ENCODE measurements at regions not wholly inside any gene's neighbourhood (a gene's known extent, or its start where the extent isn't known, plus 50 kb on each side); places are given as distances from the start of the nearest gene placed in this dataset.

DNA sequence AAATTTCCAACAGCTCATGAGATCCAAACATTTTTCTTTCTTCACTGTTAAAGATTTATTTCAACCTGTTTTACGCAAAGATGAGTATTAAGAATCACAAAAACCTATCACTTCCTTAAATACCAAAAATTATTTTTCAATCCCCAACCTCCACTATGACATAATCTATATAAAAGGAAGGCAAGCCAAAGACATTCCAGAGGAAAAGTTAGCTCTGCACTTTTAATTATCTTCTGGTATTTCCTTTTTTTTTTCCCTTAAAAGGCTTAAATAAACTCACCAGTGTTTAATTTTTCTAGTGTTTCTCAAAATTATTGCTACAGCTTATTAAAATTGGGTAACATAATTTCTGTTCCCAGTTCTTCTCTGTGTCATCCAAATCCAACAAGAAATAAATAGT, 75.9 kb downstream of the BMP4 start:
- Histone ChIP-seq H3K4me3 (ENCODE audit: low read length) (no peak overlapping the region), H3K9ac (ENCODE audit: low read depth, low read length) (no peak overlapping the region), H3K4me2 (ENCODE audit: low read length) (peak overlapping the region; percentile 6), H3K4me1 (ENCODE audit: control insufficient read depth, insufficient read depth, low read length) (peaks cover 14% of the 10 kb centered on the region), H3K36me3 (ENCODE audit: insufficient read depth, low read length) (no peaks in the 10 kb centered on the region), H3K9me3 (replicated peaks; ENCODE audit: low read length) (no peaks in the 10 kb centered on the region), H3K27me3 (ENCODE audit: control insufficient read depth, insufficient read depth, low read length) (no peaks in the 10 kb centered on the region)

DNA sequence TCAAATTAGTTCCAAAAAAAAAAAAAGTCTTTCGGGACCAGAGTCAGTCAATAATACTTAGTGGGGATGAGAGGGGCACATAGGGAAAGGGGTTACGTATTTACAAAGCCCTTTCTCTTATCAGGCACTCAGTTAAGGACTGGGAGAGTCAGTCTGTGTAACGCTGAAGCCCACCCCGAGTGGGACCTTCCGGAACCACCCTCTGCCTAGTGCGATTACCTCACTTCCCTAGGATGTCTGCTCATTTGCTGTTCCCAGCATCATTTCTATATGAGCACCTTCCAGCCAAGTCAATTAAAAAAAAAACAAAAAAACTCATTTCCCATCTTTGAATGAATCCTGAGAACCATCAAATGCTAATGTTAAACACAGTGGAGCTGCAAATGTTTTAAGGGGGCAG, 76.9 kb downstream of the BMP4 start:
- Histone ChIP-seq H3K9me3 (replicated peaks; ENCODE audit: low read length) (no peaks in the 10 kb centered on the region), H3K9ac (ENCODE audit: low read depth, low read length) (no peak overlapping the region), H3K4me1 (ENCODE audit: control insufficient read depth, insufficient read depth, low read length) (peaks cover 18% of the 10 kb centered on the region), H3K36me3 (ENCODE audit: insufficient read depth, low read length) (no peaks in the 10 kb centered on the region), H3K27me3 (ENCODE audit: control insufficient read depth, insufficient read depth, low read length) (no peaks in the 10 kb centered on the region), H3K4me2 (ENCODE audit: low read length) (no peak overlapping the region), H3K4me3 (ENCODE audit: low read length) (no peak overlapping the region)

DNA sequence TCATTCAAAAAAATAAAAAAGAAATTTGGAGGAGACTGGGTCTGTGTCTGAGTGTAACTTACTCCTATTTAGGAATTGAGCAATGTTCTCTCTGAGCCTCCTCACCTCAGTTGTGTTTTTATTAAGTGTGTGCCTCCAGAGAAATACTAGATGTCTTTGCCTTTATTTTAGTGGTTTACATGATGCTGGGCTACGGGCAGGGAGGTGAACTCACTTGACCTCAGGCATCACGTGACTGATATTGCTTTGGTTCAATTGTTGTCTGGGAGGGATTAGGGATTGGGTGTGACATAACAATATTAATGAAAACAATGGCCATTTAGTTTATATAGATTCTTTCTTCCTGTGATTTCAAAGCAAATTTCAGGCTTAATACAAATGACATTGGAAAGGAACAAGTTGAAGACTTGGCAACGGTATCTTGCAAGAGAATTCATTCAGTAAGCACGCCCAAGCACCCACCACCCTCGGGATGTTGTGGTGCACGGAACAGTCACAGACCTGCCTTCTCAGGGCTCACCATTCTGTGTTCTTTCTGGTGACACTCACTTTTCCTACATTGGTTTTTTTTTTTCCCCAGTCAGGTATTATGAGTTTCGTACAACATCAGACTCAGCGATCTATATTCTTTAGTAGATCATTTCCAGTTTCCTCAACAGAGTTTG, 77.5 kb downstream of the BMP4 start:
- no peaks in the 10 kb centered on the region for H3K36me3 ChIP-seq (ENCODE audit: insufficient read depth, low read length)
- no peak overlapping the region for H3K4me3 ChIP-seq (ENCODE audit: low read length)
- H3K9ac ChIP-seq (ENCODE audit: low read depth, low read length): no peak overlapping the region
- peaks cover 18% of the 10 kb centered on the region for H3K4me1 ChIP-seq (ENCODE audit: control insufficient read depth, insufficient read depth, low read length)
- H3K4me2 ChIP-seq (ENCODE audit: low read length): no peak overlapping the region
- H3K9me3 ChIP-seq (replicated peaks; ENCODE audit: low read length): no peaks in the 10 kb centered on the region
- no peaks in the 10 kb centered on the region for H3K27me3 ChIP-seq (ENCODE audit: control insufficient read depth, insufficient read depth, low read length)

DNA sequence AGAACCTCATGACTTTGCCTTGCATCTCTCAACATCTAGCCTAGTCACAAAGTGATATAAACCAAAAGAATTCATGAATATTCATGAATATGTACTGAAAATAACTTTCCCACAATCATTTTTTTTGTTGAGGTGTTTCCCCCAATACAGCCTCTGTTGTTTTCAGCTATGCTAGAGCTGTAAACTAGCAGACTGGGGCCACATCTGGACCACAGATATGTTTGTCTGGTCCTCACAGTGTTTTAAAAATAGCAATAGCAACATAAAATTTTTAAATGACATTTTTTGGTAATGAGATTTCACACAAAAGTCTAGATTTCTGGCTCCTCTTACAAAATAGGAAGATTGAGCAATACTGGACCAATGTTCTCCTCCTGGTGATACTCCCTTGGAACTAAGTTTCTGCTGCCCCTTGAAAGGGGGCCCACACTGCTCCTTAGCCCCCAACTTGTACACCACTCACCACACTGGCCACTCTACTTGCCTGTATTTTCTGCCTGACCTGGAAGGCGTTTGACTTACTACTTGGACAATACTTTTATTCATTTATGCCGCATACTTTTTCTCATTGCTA, 81.2 kb downstream of the BMP4 start:
- no peak overlapping the region for H3K4me2 ChIP-seq (ENCODE audit: low read length)
- H3K4me1 ChIP-seq (ENCODE audit: control insufficient read depth, insufficient read depth, low read length): peaks cover 6% of the 10 kb centered on the region
- no peak overlapping the region for H3K9ac ChIP-seq (ENCODE audit: low read depth, low read length)
- no peaks in the 10 kb centered on the region for H3K9me3 ChIP-seq (replicated peaks; ENCODE audit: low read length)
- no peaks in the 10 kb centered on the region for H3K36me3 ChIP-seq (ENCODE audit: insufficient read depth, low read length)
- H3K4me3 ChIP-seq (ENCODE audit: low read length): no peak overlapping the region
- H3K27me3 ChIP-seq (ENCODE audit: control insufficient read depth, insufficient read depth, low read length): no peaks in the 10 kb centered on the region

DNA sequence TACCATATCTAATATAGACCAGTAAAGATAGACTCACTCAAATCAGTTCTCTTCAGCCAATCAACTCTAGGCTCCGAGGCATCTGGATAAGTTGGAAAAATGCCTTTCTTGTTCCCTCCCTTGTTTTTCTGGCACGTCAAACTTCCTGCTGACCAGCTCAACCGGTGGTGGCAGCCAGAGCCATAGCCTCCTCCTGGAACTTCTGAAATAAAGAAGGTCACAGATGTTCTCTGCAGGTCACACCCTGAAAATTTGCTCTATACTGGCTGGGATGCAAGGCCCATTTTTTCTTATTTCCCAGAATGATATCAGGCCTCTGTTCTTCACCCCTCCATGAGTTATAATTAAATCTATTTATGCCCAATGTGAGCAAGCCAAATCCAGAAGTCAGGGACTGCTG, 81.9 kb downstream of the BMP4 start:
- Histone ChIP-seq H3K9ac (ENCODE audit: low read depth, low read length) (no peak overlapping the region), H3K4me1 (ENCODE audit: control insufficient read depth, insufficient read depth, low read length) (peaks cover 5% of the 10 kb centered on the region)

DNA sequence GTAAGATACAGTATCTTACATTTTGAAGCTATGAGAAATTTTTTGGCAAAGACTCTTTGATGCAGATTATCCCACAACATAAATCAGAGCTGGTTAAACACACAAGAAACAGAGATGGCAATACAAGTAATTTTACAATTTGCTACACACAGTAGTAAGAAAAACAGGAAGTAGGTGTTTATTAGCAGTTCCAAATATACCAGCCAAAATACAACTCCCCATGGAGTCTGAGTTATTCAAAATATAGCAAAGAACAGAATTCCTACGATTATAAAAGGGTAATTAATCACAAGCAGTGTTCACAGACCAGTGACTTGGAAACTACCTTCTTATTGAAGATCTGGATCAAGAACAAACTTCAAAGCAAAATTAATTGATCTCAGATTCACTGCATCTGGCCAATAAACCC, 83.9 kb downstream of the BMP4 start:
- H3K27me3 ChIP-seq (ENCODE audit: control insufficient read depth, insufficient read depth, low read length): no peaks in the 10 kb centered on the region

More for the DNA sequence above, 81.9 kb downstream of the BMP4 start:
- Histone ChIP-seq H3K36me3 (ENCODE audit: insufficient read depth, low read length) (no peaks in the 10 kb centered on the region), H3K9me3 (replicated peaks; ENCODE audit: low read length) (no peaks in the 10 kb centered on the region), H3K27me3 (ENCODE audit: control insufficient read depth, insufficient read depth, low read length) (no peaks in the 10 kb centered on the region), H3K4me2 (ENCODE audit: low read length) (no peak overlapping the region), H3K4me3 (ENCODE audit: low read length) (no peak overlapping the region)

DNA sequence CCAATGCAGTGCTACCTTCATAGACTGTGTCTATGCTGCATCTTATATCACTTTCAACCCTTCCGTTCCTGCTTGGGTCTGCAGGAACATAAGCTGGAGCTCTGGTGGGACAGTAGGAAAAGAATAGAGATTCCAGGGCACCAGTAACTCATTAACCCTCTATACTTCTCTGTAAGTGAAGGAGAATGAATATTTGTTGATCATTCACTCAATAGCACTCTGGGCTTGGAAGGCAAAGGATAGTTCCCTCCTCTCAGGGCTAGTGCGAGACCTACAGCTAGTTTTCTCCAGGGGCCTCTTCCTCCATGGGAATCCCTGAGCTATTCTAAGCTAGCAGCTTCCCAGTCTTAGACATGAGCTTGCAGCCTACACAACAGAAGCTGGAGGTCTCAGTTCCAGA, 84.7 kb downstream of the BMP4 start:
- Histone ChIP-seq H3K4me2 (ENCODE audit: low read length) (no peak overlapping the region), H3K4me3 (ENCODE audit: low read length) (no peak overlapping the region), H3K9ac (ENCODE audit: low read depth, low read length) (no peak overlapping the region), H3K4me1 (ENCODE audit: control insufficient read depth, insufficient read depth, low read length) (peaks cover 5% of the 10 kb centered on the region), H3K9me3 (replicated peaks; ENCODE audit: low read length) (no peaks in the 10 kb centered on the region), H3K36me3 (ENCODE audit: insufficient read depth, low read length) (no peaks in the 10 kb centered on the region), H3K27me3 (ENCODE audit: control insufficient read depth, insufficient read depth, low read length) (no peaks in the 10 kb centered on the region)

More for the DNA sequence above, 83.9 kb downstream of the BMP4 start:
- Histone ChIP-seq H3K4me3 (ENCODE audit: low read length) (no peak overlapping the region), H3K9ac (ENCODE audit: low read depth, low read length) (no peak overlapping the region), H3K9me3 (replicated peaks; ENCODE audit: low read length) (no peaks in the 10 kb centered on the region), H3K4me1 (ENCODE audit: control insufficient read depth, insufficient read depth, low read length) (peaks cover 5% of the 10 kb centered on the region), H3K4me2 (ENCODE audit: low read length) (no peak overlapping the region), H3K36me3 (ENCODE audit: insufficient read depth, low read length) (no peaks in the 10 kb centered on the region)

DNA sequence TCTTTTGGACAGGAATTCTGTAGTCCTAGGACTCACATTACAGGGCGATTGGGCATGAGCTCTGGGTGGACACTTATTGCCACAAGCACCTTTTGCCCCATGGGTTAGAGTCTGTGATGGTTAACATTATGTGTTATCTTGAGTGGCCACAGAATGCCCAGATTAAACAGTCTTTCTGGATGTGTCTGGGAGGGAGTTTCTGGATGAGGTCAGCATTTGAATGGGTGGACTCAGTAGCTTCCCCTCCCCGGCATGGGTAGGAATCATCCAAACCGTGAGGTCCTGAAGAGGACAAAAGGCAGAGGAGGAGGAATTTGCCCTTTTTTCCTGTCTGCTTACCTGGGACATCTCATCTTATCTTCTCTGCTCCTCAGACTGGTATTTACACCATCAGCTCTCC, 85.6 kb downstream of the BMP4 start:
- Histone ChIP-seq H3K36me3 (ENCODE audit: insufficient read depth, low read length) (no peaks in the 10 kb centered on the region), H3K4me3 (ENCODE audit: low read length) (no peak overlapping the region), H3K9me3 (replicated peaks; ENCODE audit: low read length) (no peaks in the 10 kb centered on the region), H3K4me2 (ENCODE audit: low read length) (no peak overlapping the region), H3K9ac (ENCODE audit: low read depth, low read length) (no peak overlapping the region), H3K27me3 (ENCODE audit: control insufficient read depth, insufficient read depth, low read length) (peaks cover 3% of the 10 kb centered on the region), H3K4me1 (ENCODE audit: control insufficient read depth, insufficient read depth, low read length) (peaks cover 5% of the 10 kb centered on the region)

DNA sequence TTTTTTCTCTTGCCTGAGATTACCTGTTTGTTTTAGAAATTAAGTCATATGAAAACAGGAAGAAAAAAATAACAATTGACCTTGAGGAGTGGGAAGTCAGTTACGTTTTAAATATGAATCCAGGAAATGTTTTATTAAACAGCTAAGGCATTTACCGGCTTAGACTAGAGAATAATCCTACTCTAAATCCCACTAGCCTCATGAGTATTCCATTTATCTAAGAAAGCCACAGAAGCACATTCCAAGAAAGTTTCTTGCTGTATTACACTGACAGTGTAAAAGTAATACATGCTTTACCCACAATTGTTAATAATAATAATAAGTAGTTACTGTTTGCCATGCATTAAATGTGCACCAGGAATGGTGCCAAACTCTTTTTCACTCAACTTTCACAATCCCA, 90.9 kb downstream of the BMP4 start:
- peaks cover 7% of the 10 kb centered on the region for H3K27me3 ChIP-seq (ENCODE audit: control insufficient read depth, insufficient read depth, low read length)
- no peak overlapping the region for H3K4me2 ChIP-seq (ENCODE audit: low read length)
- no peaks in the 10 kb centered on the region for H3K36me3 ChIP-seq (ENCODE audit: insufficient read depth, low read length)
- no peak overlapping the region for H3K4me3 ChIP-seq (ENCODE audit: low read length)
- no peaks in the 10 kb centered on the region for H3K4me1 ChIP-seq (ENCODE audit: control insufficient read depth, insufficient read depth, low read length)
- H3K9me3 ChIP-seq (replicated peaks; ENCODE audit: low read length): no peaks in the 10 kb centered on the region
- H3K9ac ChIP-seq (ENCODE audit: low read depth, low read length): no peak overlapping the region

DNA sequence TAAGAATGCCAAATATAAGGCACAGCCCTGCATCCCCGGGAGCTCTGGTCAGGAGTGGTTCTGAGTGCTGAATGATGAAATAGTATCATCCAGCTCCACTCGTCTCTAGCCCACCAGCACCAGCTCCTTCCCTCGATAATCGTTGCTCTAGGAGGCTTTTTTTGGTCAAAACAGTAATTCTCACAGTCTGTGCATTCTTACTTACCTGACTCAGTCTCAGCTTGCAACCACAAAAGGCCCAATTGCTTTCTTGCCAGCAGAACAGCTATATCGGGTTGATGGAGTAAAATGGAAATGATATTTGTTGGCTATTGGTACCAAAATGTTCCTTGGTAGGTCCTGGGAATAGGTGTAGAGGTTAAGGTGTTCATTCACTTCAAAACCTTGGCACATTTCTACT, 94.8 kb downstream of the BMP4 start:
- Histone ChIP-seq H3K4me1 (ENCODE audit: control insufficient read depth, insufficient read depth, low read length) (no peaks in the 10 kb centered on the region), H3K9me3 (replicated peaks; ENCODE audit: low read length) (no peaks in the 10 kb centered on the region), H3K36me3 (ENCODE audit: insufficient read depth, low read length) (no peaks in the 10 kb centered on the region), H3K27me3 (ENCODE audit: control insufficient read depth, insufficient read depth, low read length) (peaks cover 7% of the 10 kb centered on the region), H3K4me3 (ENCODE audit: low read length) (no peak overlapping the region), H3K4me2 (ENCODE audit: low read length) (no peak overlapping the region), H3K9ac (ENCODE audit: low read depth, low read length) (no peak overlapping the region)

DNA sequence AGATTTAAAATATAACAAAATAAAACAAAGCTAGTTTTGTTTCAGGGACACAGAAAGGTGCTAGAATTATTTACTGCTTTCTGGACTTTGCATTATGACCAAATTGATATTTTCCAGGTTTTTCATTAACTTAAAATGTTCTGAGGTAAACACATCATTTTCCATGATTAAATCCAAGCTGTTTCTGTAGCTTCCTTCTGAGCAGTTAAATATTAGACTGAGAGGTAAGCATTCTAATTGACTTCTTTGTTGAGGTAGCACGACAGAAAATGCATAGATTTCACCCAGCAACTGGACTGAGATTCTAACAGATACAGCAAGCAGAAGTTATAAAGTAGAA, 98.3 kb downstream of the BMP4 start:
- Histone ChIP-seq H3K36me3 (ENCODE audit: insufficient read depth, low read length) (no peaks in the 10 kb centered on the region), H3K9me3 (replicated peaks; ENCODE audit: low read length) (no peaks in the 10 kb centered on the region), H3K4me1 (ENCODE audit: control insufficient read depth, insufficient read depth, low read length) (no peaks in the 10 kb centered on the region), H3K4me2 (ENCODE audit: low read length) (no peak overlapping the region), H3K27me3 (ENCODE audit: control insufficient read depth, insufficient read depth, low read length) (no peaks in the 10 kb centered on the region), H3K9ac (ENCODE audit: low read depth, low read length) (no peak overlapping the region), H3K4me3 (ENCODE audit: low read length) (no peak overlapping the region)

DNA sequence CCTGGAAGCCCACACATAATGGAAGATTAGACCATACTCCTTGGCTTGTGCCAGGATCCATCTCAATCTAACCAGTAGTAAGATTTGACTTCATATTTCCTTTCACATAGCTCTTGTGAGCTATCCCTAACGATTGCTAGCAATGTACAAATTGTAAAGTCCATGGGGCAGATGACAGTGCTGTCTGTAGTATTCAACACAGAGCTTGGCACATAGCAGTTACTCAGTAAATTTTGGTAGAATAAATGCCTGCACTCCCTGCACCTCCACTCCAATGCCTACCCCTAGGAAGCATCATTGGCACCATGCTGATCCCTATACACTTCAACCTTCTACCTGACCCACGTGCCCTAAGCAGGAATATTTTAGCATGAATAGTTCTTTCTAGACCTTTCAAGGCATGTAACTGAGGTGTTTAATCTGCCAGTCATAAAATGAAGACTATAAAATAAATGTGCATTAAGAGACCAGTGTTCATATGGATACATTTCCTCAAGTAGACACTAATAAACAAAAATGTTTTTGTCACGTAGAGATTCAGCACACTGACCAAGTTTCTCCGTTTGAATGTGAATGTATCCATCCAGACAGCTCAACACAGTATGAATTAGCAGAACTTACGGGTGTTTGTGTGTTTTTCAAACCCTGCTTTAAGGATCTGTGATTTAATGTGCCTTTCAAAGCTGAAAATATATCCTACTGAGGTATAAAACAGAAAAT, 98.8 kb downstream of the BMP4 start:
- Histone ChIP-seq H3K36me3 (ENCODE audit: insufficient read depth, low read length) (no peaks in the 10 kb centered on the region), H3K4me2 (ENCODE audit: low read length) (no peak overlapping the region), H3K27me3 (ENCODE audit: control insufficient read depth, insufficient read depth, low read length) (no peaks in the 10 kb centered on the region), H3K4me3 (ENCODE audit: low read length) (no peak overlapping the region), H3K4me1 (ENCODE audit: control insufficient read depth, insufficient read depth, low read length) (no peaks in the 10 kb centered on the region), H3K9me3 (replicated peaks; ENCODE audit: low read length) (no peaks in the 10 kb centered on the region), H3K9ac (ENCODE audit: low read depth, low read length) (no peak overlapping the region)

All from skeletal muscle satellite cell (primary cell).